ENCODE measurements at regions not wholly inside any gene's neighbourhood (a gene's known extent, or its start where the extent isn't known, plus 50 kb on each side); places are given as distances from the start of the nearest gene placed in this dataset.

- TF ChIP-seq CHD7 (IDR thresholded peaks at IDR 0.05; ENCODE audit: insufficient replicate concordance, low read length), result no peak
Observed at GRCh38 chr20:54346276-54346675, 129.1 kb upstream of the DOK5 start (continued).

All from H1 (cell line).